B cell (primary cell): ENCODE measurements at regions not wholly inside any gene's neighbourhood (a gene's known extent, or its start where the extent isn't known, plus 50 kb on each side); places are given as distances from the start of the nearest gene placed in this dataset.

Source experiments
- ATAC-seq: fragments of 200-7000 bp; cut with Tn5 transposase; one replicate; pipeline ENCODE4 v1.10.0; 2021; ENCODE audit warnings: low read depth, mild to moderate bottlenecking, moderate number of reproducible peaks, moderate library complexity
- CTCF ChIA-PET: fragments of 350-600 bp; sonication (Branson Sonifier 250); formaldehyde crosslinking; loops from one replicate; lab custom pipeline; 2021; ENCODE audit warnings: antibody characterized with exemption, inconsistent platforms; lab: Charles Lee
- POLR2A ChIA-PET: fragments of 350-600 bp; sonication (Branson Sonifier 250); formaldehyde crosslinking; loops from one replicate; lab custom pipeline; 2021; ENCODE audit warnings: antibody characterized with exemption; lab: Charles Lee
- DNase-seq: peaks from one replicate; pipeline ENCODE4 v3.0.0; 2013
- H2AFZ ChIP-seq: 2 replicates; pipeline ENCODE4 v1.6.1; 2012; ENCODE audit warnings: mild to moderate bottlenecking, low read depth, low read length; ENCODE audit not compliant: insufficient read depth, poor library complexity, severe bottlenecking
- H3K27ac ChIP-seq, 2 donors: 1 replicate in 1 of 2; 2 replicates in 1 of 2; pipeline ENCODE4 v1.5.1; 2012 to 2013; ENCODE audit warnings: low read length in 2 of 2, mild to moderate bottlenecking in 2 of 2, moderate library complexity in 1 of 2
- H3K27me3 ChIP-seq, 4 experiments: fragments of 200-600 bp in 1 of 4; sonication (generic) in 1 of 4; replicated peaks in 1 of 4; 1 replicate in 2 of 4; 2 replicates in 2 of 4; pipeline versions ENCODE4 v1.6.1 to v1.7.0; 2013 to 2016; ENCODE audit warnings: low read length in 3 of 4, mild to moderate bottlenecking in 2 of 4, mixed read lengths in 1 of 4, moderate library complexity in 1 of 4; ENCODE audit not compliant: insufficient read depth in 4 of 4, control insufficient read depth in 3 of 4; ENCODE audit errors: control extremely low read depth in 1 of 4
- H3K36me3 ChIP-seq, 2 experiments: replicated peaks in 1 of 2; 1 replicate in 1 of 2; 2 replicates in 1 of 2; pipeline versions ENCODE4 v1.6.1 to v1.7.1; 2013; ENCODE audit warnings: low read length in 1 of 2; ENCODE audit not compliant: insufficient read depth in 2 of 2, control insufficient read depth in 1 of 2; ENCODE audit errors: control extremely low read depth in 1 of 2, extremely low read depth in 1 of 2
- H3K4me1 ChIP-seq, 2 donors: fragments of 200-600 bp in 1 of 2; sonication (generic) in 1 of 2; 1 replicate in 1 of 2; 2 replicates in 1 of 2; pipeline versions ENCODE4 v1.5.1 to v1.6.1; 2013 to 2017; ENCODE audit warnings: low read length in 2 of 2; ENCODE audit not compliant: control insufficient read depth in 2 of 2, insufficient read depth in 2 of 2
- H3K4me2 ChIP-seq: replicated peaks from 2 replicates; pipeline ENCODE3; 2012; ENCODE audit warnings: mild to moderate bottlenecking, low read depth, low read length; ENCODE audit not compliant: poor library complexity, severe bottlenecking
- H3K4me3 ChIP-seq, 5 experiments: fragments of 200-600 bp in 1 of 5; sonication (generic) in 1 of 5; 1 replicate in 3 of 5; 2 replicates in 2 of 5; pipeline versions ENCODE4 v1.5.1 to v1.7.0; 2011 to 2016; ENCODE audit warnings: low read length in 4 of 5, mild to moderate bottlenecking in 4 of 5, low read depth in 2 of 5, control low read depth in 1 of 5, moderate library complexity in 1 of 5; ENCODE audit not compliant: insufficient read depth in 1 of 5; ENCODE audit errors: control extremely low read depth in 1 of 5, extremely low read depth in 1 of 5
- H3K79me2 ChIP-seq: fragments of 200-600 bp; sonication (generic); one replicate; pipeline ENCODE4 v1.6.0; 2016; ENCODE audit warnings: low read length; ENCODE audit not compliant: control insufficient read depth, insufficient read depth
- H3K9ac ChIP-seq: fragments of 200-600 bp; sonication (generic); 2 replicates; pipeline ENCODE4 v1.6.1; 2017; ENCODE audit warnings: mild to moderate bottlenecking, low read length, moderate library complexity
- H3K9me3 ChIP-seq, 3 donors: one replicate each; pipeline versions ENCODE4 v1.6.1 to v1.7.1; 2013; ENCODE audit warnings: low read length in 2 of 3; ENCODE audit not compliant: control insufficient read depth in 2 of 3, insufficient read depth in 1 of 3; ENCODE audit errors: control extremely low read depth in 1 of 3
- H4K20me1 ChIP-seq: 2 replicates; pipeline ENCODE4 v1.6.0; 2012; ENCODE audit warnings: mild to moderate bottlenecking, low read length; ENCODE audit not compliant: insufficient read depth, control insufficient read depth, poor library complexity, severe bottlenecking
- H3K27ac Mint-ChIP-seq: one replicate; pipeline ENCODE4 v1.8.0; 2021; ENCODE audit warnings: mixed read lengths
- H3K27me3 Mint-ChIP-seq: one replicate; pipeline ENCODE4 v1.8.0; 2021; ENCODE audit warnings: mixed read lengths
- H3K4me1 Mint-ChIP-seq: one replicate; pipeline ENCODE4 v1.8.0; 2021; ENCODE audit warnings: mixed read lengths
- H3K4me3 Mint-ChIP-seq: one replicate; pipeline ENCODE4 v1.8.0; 2021; ENCODE audit warnings: mixed read lengths
- H3K9me3 Mint-ChIP-seq: one replicate; pipeline ENCODE4 v1.8.0; 2022; ENCODE audit warnings: mixed read lengths; ENCODE audit not compliant: insufficient read depth
- CTCF ChIP-seq: fragments of 200-600 bp; IDR thresholded peaks from one replicate; pipeline ENCODE4 v1.8.0; 2022; ENCODE audit warnings: antibody characterized with exemption, mild to moderate bottlenecking
- EZH2 ChIP-seq: IDR thresholded peaks from 2 replicates; pipeline ENCODE4 v1.6.1; 2012; ENCODE audit warnings: borderline replicate concordance, low read depth, mild to moderate bottlenecking, moderate library complexity, low read length; ENCODE audit not compliant: insufficient read depth, poor library complexity, severe bottlenecking
- WGBS: methylation state at CpG from one replicate; pipeline ENCODE4 v1.1.5; 2013; ENCODE audit warnings: missing lambda C conversion rate; ENCODE audit not compliant: insufficient coverage; 5-methylcytosine and 5-hydroxymethylcytosine counted together
- intact Hi-C: fragments of 100-400 bp; cut with micrococcal nuclease; formaldehyde crosslinking; loops from one replicate; pipeline ENCODE4 v1.10.0; 2022

GRCh38 chrX:113580486-113580885, 739.9 kb upstream of the AMOT start:
- H2AFZ ChIP-seq, result no peak overlapping the region
- Mint-ChIP-seq H3K4me3 (no peak overlapping the region), H3K27ac (no peak overlapping the region), H3K9me3 (peaks cover 4% of the 10 kb centered on the region), H3K27me3 (no peaks in the 10 kb centered on the region), H3K4me1 (no peaks in the 10 kb centered on the region)
- ChIA-PET POLR2A (no interaction called here), CTCF (no interaction called here)
- TF ChIP-seq EZH2 (no peak), CTCF (no peak)
- no peak overlapping the region for H3K27ac ChIP-seq
- H3K4me2 ChIP-seq, result no peak overlapping the region
- DNase-seq, result no peak
- H3K79me2 ChIP-seq, result no peaks in the 10 kb centered on the region
- no CpG with 5 or more reads among the region's 2 CpGs for WGBS
- no peaks in the 10 kb centered on the region for H3K27me3 ChIP-seq
- no peak for ATAC-seq
- H3K4me1 ChIP-seq, result no peaks in the 10 kb centered on the region
- H3K4me3 ChIP-seq, result no peak overlapping the region
- no peaks in the 10 kb centered on the region for H4K20me1 ChIP-seq
- no peaks in the 10 kb centered on the region for H3K36me3 ChIP-seq
- H3K9ac ChIP-seq, result no peak overlapping the region
- H3K9me3 ChIP-seq, result peaks cover 0 to 4% (median 0%) of the 10 kb centered on the region in 3 donors
- intact Hi-C loops, result no loop called here

- H3K4me1 Mint-ChIP-seq, result no peaks in the 10 kb centered on the region
- H3K27ac ChIP-seq, result no peak overlapping the region
- H3K79me2 ChIP-seq, result no peaks in the 10 kb centered on the region
- no CpG with 5 or more reads among the region's 1 CpG for WGBS
- H3K27me3 Mint-ChIP-seq, result no peaks in the 10 kb centered on the region
- ChIA-PET CTCF (no interaction called here), POLR2A (no interaction called here)
- no peak overlapping the region for H3K27ac Mint-ChIP-seq
- intact Hi-C loops, result no loop called here
- H3K9ac ChIP-seq, result no peak overlapping the region
- no peaks in the 10 kb centered on the region for H3K36me3 ChIP-seq
- H4K20me1 ChIP-seq, result no peaks in the 10 kb centered on the region
- H3K27me3 ChIP-seq, result no peaks in the 10 kb centered on the region
- TF ChIP-seq EZH2, result no peak
- TF ChIP-seq CTCF, result no peak
- no peaks in the 10 kb centered on the region for H3K9me3 ChIP-seq
- H3K4me3 ChIP-seq, result no peak overlapping the region
- ATAC-seq, result no peak
- no peak overlapping the region for H3K4me3 Mint-ChIP-seq
- no peaks in the 10 kb centered on the region for H3K9me3 Mint-ChIP-seq
- no peak for DNase-seq
- no peak overlapping the region for H2AFZ ChIP-seq
- no peaks in the 10 kb centered on the region for H3K4me1 ChIP-seq
- no peak overlapping the region for H3K4me2 ChIP-seq
These were observed 717.9 kb upstream of the AMOT start for GRCh38 chrX:113558576-113558975.
